A549 (cell line): ENCODE measurements at regions not wholly inside any gene's neighbourhood (a gene's known extent, or its start where the extent isn't known, plus 50 kb on each side); places are given as distances from the start of the nearest gene placed in this dataset.

Experiments
- FOSL2 ChIP-seq, 2 experiments: fragments of 450-650 bp in 1 of 2; fragments of >200 bp in 1 of 2; sonication (Bioruptor Twin) in 1 of 2; formaldehyde crosslinking; IDR thresholded peaks; 2 replicates each; pipeline versions ENCODE4 v1.5.0 to v1.6.1; 2016 to 2020; ENCODE audit warnings: mild to moderate bottlenecking in 1 of 2, moderate library complexity in 1 of 2
- MYC ChIP-seq: IDR thresholded peaks from 2 replicates; pipeline ENCODE4 v1.6.1; 2012; ENCODE audit warnings: mild to moderate bottlenecking, inconsistent platforms, low read length, improper control_type of control experiment, borderline replicate concordance
- POLR2AphosphoS2 ChIP-seq: conservative IDR thresholded peaks from 2 replicates; pipeline ENCODE4 v1.6.1; 2012; ENCODE audit warnings: low read length, improper control_type of control experiment, inconsistent platforms
- REST ChIP-seq: fragments of 200-600 bp; sonication (generic); IDR thresholded peaks from 2 replicates; pipeline ENCODE4 v1.6.1; 2016; ENCODE audit warnings: antibody characterized with exemption, mild to moderate bottlenecking, moderate library complexity
- USF2 ChIP-seq: fragments of 450-650 bp; IDR thresholded peaks from 2 replicates; pipeline ENCODE4 v1.6.1; 2014; ENCODE audit warnings: antibody characterized with exemption
- TF ChIP-seq, protein P1 (sequence below): fragments of >200 bp; sonication (Bioruptor Twin); formaldehyde crosslinking; IDR thresholded peaks from 3 replicates; pipeline ENCODE4 v1.5.1; 2016

GRCh38 chr2:16473575-16473974 is 192.1 kb downstream of the CYRIA start:
- TF ChIP-seq MYC (no peak), FOSL2 (IDR thresholded peaks at IDR 0.05) (no peak), FOSL2 (CRISPR knock-in tag; IDR thresholded peaks at IDR 0.05) (no peak), REST (no peak), USF2 (no peak), POLR2AphosphoS2 (no peak)
- TF ChIP-seq, protein P1, sequence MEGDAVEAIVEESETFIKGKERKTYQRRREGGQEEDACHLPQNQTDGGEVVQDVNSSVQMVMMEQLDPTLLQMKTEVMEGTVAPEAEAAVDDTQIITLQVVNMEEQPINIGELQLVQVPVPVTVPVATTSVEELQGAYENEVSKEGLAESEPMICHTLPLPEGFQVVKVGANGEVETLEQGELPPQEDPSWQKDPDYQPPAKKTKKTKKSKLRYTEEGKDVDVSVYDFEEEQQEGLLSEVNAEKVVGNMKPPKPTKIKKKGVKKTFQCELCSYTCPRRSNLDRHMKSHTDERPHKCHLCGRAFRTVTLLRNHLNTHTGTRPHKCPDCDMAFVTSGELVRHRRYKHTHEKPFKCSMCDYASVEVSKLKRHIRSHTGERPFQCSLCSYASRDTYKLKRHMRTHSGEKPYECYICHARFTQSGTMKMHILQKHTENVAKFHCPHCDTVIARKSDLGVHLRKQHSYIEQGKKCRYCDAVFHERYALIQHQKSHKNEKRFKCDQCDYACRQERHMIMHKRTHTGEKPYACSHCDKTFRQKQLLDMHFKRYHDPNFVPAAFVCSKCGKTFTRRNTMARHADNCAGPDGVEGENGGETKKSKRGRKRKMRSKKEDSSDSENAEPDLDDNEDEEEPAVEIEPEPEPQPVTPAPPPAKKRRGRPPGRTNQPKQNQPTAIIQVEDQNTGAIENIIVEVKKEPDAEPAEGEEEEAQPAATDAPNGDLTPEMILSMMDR = no peak
